ENCODE measurements at regions not wholly inside any gene's neighbourhood (a gene's known extent, or its start where the extent isn't known, plus 50 kb on each side); places are given as distances from the start of the nearest gene placed in this dataset.

GRCh38 chr6:20271818-20272217, 59.5 kb upstream of the MBOAT1 start:
- no peak for TF ChIP-seq CTCF (IDR thresholded peaks at IDR 0.05)
- TF ChIP-seq POLR2A (IDR thresholded peaks at IDR 0.05) = no peak
- no peak for TF ChIP-seq EP300 (IDR thresholded peaks at IDR 0.05)

All from tibial nerve (tissue), 4 donors.